GM12872 (cell line): ENCODE measurements at regions not wholly inside any gene's neighbourhood (a gene's known extent, or its start where the extent isn't known, plus 50 kb on each side); places are given as distances from the start of the nearest gene placed in this dataset.

Source experiments
- CTCF ChIP-seq: IDR thresholded peaks from 3 replicates; pipeline ENCODE4 v1.5.1; 2011; ENCODE audit warnings: low read depth, mild to moderate bottlenecking, low read length, moderate library complexity; ENCODE audit not compliant: insufficient read depth

GRCh38 chr10:121128164-121128563, 277.0 kb downstream of the WDR11 start:
- TF ChIP-seq CTCF = no peak

GRCh38 chr10:121129266-121129665, 278.1 kb downstream of the WDR11 start:
- TF ChIP-seq CTCF = no peak

- TF ChIP-seq CTCF = no peak
Measured at GRCh38 chr10:121130382-121130781, 279.2 kb downstream of the WDR11 start.

- TF ChIP-seq CTCF = no peak
Measured at GRCh38 chr10:121131014-121131413, 279.9 kb downstream of the WDR11 start.

GRCh38 chr10:121131426-121132265, 280.5 kb downstream of the WDR11 start:
- TF ChIP-seq CTCF = no peak

- TF ChIP-seq CTCF = no peak
Measured at GRCh38 chr10:121132273-121132672, 281.1 kb downstream of the WDR11 start.

GRCh38 chr10:121133901-121134300, 282.7 kb downstream of the WDR11 start:
- TF ChIP-seq CTCF = no peak

GRCh38 chr10:121134711-121135110, 283.5 kb downstream of the WDR11 start:
- TF ChIP-seq CTCF = no peak
